ENCODE measurements at regions not wholly inside any gene's neighbourhood (a gene's known extent, or its start where the extent isn't known, plus 50 kb on each side); places are given as distances from the start of the nearest gene placed in this dataset.

- TF ChIP-seq CTCF (IDR thresholded peaks at IDR 0.05), result no peak
- TF ChIP-seq POLR2A (IDR thresholded peaks at IDR 0.05), result no peak
- no peak for TF ChIP-seq EP300 (IDR thresholded peaks at IDR 0.05)
Measured at GRCh38 chr15:96462768-96463750, 132.6 kb downstream of the NR2F2 start.

Data from ovary (tissue), 3 donors.